ENCODE measurements at regions not wholly inside any gene's neighbourhood (a gene's known extent, or its start where the extent isn't known, plus 50 kb on each side); places are given as distances from the start of the nearest gene placed in this dataset.

- DNase-seq: no peak
Measured at GRCh38 chr2:221097568-221097915, 474.6 kb downstream of the EPHA4 start.

DNA sequence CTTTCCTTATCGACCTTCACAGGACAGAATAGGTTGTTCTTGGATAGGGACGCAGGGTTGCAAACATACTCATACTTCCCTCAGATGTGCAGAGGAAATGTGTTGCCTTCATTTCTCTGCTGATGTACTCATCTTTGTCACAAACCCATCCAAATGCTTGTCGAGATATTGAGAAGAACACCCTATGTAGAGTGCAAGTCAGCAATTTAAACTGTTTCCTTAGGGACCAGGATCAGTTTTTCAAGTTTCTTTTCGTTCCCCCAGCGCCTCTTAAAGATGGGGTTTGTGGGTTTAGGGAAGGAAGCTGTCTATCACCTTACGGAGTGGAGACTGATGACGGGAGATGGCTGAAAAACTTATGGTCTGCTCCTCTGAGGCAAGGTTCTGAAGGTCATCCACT, 474.2 kb downstream of the EPHA4 start:
- no peak for DNase-seq

DNA sequence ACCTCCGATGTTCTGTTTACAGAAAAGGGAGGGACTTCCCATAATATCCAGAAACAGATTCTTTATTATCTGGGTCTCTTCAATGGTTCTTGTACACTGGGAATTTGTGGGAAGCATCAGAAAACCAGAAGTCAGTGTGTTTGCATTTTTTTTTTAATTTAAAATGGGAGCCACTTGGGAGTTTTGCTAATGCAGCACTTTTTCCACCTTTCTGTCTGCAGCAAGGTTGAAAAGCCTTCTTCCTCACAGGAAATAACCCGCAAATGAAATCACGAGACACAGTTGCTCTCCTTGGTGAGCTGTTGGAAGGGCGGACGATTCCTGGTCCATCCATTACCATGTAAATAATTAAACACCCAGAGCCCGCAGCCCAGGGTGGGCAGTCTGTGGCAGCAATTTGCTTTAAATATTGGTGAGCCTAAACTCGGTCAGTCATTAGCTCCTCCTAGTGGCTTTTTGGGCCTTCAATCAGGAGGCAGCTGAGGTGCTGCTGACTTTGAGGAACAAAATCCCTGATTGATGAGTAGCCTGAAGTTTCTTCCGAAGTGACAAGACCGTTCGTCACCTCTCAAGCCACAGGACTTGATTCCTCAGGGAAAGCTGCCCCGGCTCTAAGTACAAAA, 471.5 kb downstream of the EPHA4 start:
- no peak for DNase-seq

DNA sequence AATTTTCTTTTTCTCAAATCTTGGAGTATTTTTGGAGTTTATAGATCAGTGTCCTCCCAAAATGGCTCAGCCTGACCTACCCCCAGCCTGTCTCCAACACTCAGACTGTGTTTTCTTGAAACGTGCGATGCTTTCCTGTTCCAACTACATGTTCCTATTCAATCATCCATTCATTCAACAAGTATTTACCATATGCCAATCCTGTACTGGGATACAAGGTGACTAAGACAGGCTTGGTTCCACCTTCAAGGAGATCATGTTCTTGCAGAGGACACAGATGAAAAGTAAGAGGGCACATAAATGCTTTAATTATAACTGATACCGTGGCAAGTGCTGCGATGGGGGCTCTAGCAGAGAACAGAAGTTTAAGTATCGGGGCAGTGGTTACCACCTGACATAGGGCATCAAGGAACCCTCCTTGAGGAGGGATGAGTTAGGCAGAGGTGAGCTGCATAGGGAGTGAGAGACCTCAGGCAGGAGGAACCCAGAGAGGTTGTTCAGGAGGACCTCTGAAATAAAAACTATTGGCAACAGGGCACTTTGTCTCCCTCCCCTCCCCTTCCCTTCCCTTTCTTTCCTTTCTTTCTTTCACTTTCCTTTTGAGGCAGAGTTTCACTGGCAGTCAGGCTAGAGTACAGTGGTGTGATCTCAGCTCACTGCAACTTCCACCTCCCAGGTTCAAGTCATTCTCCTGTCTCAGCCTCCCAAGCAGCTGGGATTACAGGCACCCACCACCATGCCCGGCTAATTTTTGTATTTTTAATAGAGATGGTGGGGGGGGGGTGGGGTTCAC, 469.0 kb downstream of the EPHA4 start:
- no peak for DNase-seq

DNA sequence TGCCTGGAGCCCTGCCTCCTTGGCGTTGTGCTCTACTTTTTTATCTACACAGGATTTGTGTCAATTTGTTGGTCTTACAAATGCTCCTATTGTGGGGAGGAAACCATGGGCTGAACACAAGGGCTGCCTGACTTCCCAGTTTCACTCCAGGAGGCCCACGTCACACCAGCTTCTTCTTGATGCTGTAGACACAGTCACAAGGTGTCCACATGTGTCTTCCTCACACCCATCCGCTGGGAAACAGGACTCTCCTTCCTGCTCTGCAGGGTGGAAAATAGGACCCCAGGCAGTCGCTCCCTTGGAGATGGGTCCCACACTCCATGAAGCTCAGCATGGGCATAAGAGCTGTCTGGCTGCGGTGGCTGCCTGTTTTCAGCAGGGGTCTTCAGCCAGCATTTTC, 468.2 kb downstream of the EPHA4 start:
- no peak for DNase-seq

- DNase-seq: no peak
Measured at GRCh38 chr2:221104361-221104811, 467.7 kb downstream of the EPHA4 start.

DNA sequence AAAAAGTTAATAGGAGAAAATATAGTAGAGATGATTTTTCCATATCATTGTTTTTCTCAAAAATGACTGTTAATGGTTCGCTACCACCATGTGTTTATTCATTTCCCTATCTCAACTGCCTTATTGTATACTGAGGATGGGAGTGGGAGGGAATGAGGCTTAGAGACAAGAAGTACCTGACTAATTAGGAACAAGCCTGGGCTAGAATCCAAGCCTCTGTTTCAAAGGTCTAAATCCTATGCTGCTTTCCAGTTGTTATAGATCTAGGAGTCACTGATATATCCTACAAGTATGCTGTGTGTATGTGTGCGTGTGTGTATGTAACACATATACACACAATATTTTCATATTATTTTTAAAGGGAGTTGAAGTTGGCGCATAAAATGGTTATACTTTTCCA, 465.9 kb downstream of the EPHA4 start:
- DNase-seq: no peak

- no peak for DNase-seq
Measured at GRCh38 chr2:221107424-221107823, 464.7 kb downstream of the EPHA4 start.

GRCh38 chr2:221109552-221109951, 462.6 kb downstream of the EPHA4 start:
- DNase-seq: no peak

GRCh38 chr2:221111739-221112138, 460.4 kb downstream of the EPHA4 start:
- DNase-seq: no peak

- no peak for DNase-seq
Measured at GRCh38 chr2:221112744-221113143, 459.4 kb downstream of the EPHA4 start.

DNA sequence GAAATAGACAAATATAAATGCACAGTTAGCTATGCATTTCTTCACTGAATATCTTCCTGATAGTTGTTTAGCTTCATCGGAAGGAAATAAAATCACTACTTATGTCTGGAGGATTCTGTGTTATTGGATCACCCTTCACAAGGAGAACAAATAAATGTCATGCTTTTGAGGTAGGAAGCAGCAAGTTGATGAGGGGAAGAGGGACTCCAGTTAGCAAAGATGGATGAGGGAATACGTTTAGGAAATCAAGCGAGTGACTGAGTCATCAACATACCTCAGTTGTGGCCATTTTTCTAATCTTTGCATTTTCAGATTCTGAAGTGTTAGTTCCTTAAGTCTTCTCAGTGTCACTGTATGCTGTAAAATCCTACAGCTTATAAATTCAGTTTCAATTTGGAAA, 456.2 kb downstream of the EPHA4 start:
- DNase-seq: no peak

DNA sequence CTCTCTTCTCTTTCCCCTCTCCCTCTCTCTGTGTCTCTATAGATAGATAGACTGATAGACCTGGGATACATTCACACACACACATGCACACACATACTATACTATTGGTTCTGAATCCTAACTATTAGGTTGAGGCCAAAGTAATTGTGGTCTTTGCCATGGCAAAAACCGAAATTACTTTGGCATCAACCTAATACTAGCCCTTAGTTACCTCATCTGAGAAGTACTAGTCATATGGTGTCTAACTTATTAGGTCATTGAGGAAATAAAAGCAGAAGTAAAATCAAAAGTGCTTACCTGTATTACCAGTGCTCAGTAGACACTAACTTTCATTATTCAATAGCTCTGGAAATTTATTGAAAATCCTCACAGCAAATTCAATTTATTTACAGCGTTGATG, 451.5 kb downstream of the EPHA4 start:
- DNase-seq: no peak

DNA sequence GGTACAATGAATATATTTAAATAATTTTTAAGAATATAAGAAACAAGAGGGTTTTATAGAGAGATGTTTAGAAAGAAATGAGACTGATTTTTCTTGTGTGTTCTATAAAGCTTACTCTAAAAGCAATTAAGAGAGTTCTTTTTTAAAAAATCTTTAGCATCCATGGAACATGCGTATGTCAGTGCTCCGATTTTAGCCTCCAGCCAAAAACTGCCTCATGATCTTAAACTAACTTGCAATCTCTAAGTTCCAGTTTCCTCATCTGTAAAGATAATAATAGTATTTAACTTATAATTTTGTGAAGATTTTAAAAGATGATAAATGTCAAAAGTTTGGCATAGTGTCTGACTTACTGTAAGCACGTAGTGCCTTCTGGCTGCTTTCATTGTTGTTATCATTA, 448.7 kb downstream of the EPHA4 start:
- no peak for DNase-seq

GRCh38 chr2:221124532-221125240, 447.4 kb downstream of the EPHA4 start:
- no peak for DNase-seq

GRCh38 chr2:221125691-221126090, 446.4 kb downstream of the EPHA4 start:
- DNase-seq: no peak

- DNase-seq: no peak
Measured at GRCh38 chr2:221129657-221130056, 442.4 kb downstream of the EPHA4 start.

DNA sequence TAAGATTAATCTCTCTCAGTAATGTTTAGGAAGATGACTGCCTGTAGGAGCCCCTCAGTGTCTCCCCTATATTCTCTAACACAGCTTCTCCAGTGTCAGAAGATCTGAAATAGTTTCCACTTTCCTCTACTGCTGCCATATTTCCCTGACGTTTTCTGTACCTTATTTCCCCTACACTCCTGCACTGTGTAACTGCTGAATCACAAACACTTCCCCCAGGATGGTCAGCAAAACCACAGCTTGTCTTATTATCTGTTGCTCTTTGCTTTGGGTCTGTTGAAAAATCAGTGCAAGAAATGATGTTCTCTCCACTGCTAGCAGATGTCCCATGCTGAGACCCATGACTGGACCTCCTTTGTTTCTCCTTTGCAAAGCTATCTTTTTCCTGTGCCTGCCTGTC, 441.7 kb downstream of the EPHA4 start:
- no peak for DNase-seq

DNA sequence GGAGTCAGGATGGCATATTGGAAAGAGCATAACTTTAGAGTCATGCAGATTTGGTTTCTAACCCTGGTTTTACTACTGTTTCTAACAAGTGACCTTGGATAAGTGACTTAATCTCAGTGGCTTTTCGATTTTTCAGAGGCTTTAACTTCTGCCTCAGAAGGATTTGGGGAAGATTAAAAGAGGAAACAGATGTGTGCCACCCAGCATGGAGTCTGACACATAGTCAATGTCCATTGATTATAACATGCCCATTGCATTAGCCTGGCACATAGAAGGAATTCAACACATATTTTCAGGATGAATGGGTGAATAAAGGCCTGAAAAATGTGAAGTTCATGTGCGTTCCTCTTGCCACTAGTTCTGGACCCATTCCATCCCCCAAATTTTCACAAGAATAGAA, 438.2 kb downstream of the EPHA4 start:
- DNase-seq: no peak

- no peak for DNase-seq
Measured at GRCh38 chr2:221134718-221135117, 437.4 kb downstream of the EPHA4 start.

- no peak for DNase-seq
Measured at GRCh38 chr2:221135699-221136098, 436.4 kb downstream of the EPHA4 start.

DNA sequence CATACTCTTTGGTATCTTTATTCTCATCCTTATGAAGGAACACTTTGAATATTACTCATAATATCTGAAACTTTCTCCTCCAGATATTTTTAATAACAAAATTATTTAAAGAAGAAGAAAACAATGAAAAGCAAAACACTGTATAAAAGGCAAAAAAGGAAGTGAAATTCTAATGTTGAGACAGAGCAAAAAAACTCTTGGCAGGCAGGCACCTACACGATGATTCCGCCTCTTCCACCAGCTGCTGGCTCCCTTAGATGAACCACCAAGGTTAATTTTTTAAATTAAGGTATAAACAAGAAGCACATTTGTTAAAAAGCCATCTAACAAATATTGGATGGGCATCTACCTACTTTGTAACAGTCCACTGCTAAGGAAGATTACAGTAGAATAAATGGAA, 434.7 kb downstream of the EPHA4 start:
- DNase-seq: no peak

- no peak for DNase-seq
Measured at GRCh38 chr2:221142341-221142740, 429.8 kb downstream of the EPHA4 start.

- DNase-seq: no peak
Measured at GRCh38 chr2:221143231-221143630, 428.9 kb downstream of the EPHA4 start.
